ENCODE measurements at regions not wholly inside any gene's neighbourhood (a gene's known extent, or its start where the extent isn't known, plus 50 kb on each side); places are given as distances from the start of the nearest gene placed in this dataset.
"Not testable (repeated sequence)": the region's sequence is repeated elsewhere in the genome, so short reads cannot be mapped to it uniquely, and the experiment has no call there.

- no peak for DNase-seq (ENCODE audit: low spot score)
- in situ Hi-C loops (cut with HindIII; ENCODE audit: low sequenced_read_pairs): no loop called here
Observed at GRCh38 chr10:117601716-117602115, 59.2 kb downstream of the EMX2 start.

- in situ Hi-C loops (cut with HindIII; ENCODE audit: low sequenced_read_pairs): no loop called here
- DNase-seq (ENCODE audit: low spot score): no peak
Observed at GRCh38 chr10:117603081-117603480, 60.5 kb downstream of the EMX2 start.

DNA sequence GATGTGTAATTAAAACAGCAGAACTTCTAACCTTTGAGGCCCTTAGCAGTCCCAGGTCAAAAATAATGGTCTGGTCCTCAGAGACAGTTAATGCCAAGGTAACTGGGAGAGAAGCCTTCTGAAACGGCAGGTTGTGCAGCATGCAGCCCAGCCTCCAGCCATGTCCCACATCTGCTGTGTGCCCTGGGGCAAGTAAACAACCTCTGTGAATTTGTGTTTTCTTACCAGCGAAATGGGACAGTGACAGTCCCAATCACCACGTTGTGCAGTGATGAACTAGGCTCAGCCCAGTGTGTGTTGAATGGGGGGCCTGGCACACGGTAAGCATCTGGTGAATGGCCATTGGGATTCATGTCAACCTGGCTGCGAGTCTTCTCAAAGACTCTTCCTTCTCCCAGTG, 61.2 kb downstream of the EMX2 start:
- in situ Hi-C loops (cut with HindIII; ENCODE audit: low sequenced_read_pairs): no loop called here
- no peak for DNase-seq (ENCODE audit: low spot score)

DNA sequence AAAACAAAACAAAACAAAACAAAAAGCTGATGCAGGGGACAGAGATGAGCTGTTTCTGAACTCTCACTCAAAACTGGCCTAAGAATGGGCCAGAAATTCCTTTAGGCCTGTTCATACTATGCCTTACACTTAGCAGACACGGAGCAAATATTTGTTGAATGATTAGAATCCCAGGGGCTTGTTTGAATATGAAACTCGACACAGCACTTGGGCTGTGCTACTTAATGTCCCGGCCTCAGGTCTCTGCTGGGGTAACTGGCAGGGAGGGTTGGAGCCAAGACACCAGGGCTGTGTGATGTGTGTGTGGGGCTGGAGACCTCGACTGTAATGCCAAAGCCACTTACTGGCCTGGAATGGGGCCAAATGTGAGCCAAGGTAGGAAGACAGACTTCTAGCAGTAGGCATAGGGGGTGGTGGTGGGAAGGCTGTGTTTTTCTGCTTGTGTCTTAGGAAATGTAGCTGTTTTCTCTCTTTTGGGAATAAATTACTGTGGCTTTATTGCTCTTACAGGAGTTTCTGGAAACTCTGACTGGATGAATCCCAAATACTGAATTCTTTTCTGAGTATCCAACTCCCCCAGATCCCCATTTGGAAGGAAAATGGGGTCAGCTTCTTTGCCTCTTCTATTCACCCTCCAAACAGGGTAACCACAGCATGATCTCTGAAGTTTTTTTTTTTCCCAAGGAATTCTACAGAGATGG, 66.7 kb downstream of the EMX2 start:
- no peak for DNase-seq (ENCODE audit: low spot score)
- in situ Hi-C loops (cut with HindIII; ENCODE audit: low sequenced_read_pairs): no loop called here

DNA sequence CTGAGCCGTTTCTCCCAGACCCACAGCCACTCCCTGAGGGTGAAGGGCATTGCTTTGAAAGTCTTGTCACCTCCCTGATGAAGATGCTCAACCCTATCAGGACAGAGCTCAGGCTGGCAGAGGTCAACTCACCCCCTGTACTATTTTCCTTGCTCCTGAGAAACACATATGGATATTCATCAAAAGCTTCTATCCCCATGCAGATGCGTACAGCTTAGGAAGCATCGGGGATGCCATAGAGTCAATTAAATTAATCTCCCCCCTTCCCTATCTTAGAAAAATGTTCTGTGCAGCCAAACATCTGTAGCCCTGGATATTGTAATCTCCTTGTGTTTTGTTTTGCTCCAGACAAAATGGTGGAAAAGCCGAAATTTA, 67.2 kb downstream of the EMX2 start:
- DNase-seq (ENCODE audit: low spot score): no peak
- in situ Hi-C loops (cut with HindIII; ENCODE audit: low sequenced_read_pairs): no loop called here

- in situ Hi-C loops (cut with HindIII; ENCODE audit: low sequenced_read_pairs): no loop called here
- DNase-seq (ENCODE audit: low spot score): no peak
Observed at GRCh38 chr10:117610321-117610720, 67.8 kb downstream of the EMX2 start.

DNA sequence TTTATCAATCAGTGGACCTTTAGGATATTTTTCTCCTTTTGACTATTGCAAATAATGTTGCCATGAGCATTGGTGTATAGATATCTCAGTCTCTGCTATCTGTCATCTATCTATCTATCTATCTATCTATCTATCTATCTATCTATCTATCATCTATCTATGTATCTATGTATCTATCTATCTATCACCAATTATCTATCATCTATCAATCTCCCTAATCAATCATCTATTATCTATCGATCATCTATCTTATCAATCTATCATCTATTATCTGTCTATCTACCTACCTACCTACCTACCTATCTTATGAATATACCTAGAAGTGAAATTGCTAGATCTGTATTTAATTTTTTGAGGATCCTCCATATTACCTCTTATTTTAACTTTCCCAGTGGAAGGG, 69.6 kb downstream of the EMX2 start:
- in situ Hi-C loops (cut with HindIII; ENCODE audit: low sequenced_read_pairs): no loop called here
- no peak for DNase-seq (ENCODE audit: low spot score)

- no peak for DNase-seq (ENCODE audit: low spot score)
- in situ Hi-C loops (cut with HindIII; ENCODE audit: low sequenced_read_pairs): no loop called here
Observed at GRCh38 chr10:117615649-117616048, 73.1 kb downstream of the EMX2 start.

DNA sequence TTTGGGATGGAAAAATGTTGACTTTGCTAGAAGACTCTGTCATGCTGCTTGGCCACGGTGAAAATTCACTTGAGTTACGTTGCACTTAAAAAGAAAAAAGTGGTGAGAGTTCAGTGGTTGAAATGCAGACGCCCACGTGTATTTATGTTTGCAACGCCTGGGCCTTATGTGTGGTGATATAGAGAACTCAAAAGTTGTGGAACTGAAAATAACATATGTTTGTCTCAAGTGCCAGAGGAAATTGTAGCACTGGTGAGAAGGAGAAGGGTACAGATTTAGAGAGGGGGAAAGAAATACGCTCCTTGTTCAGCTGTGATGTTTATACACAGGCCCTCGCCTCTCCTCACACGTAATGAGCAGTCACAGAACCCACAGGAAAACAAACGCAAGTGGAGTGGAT, 73.6 kb downstream of the EMX2 start:
- in situ Hi-C loops (cut with HindIII; ENCODE audit: low sequenced_read_pairs): no loop called here
- DNase-seq (ENCODE audit: low spot score): no peak

- no peak for DNase-seq (ENCODE audit: low spot score)
- in situ Hi-C loops (cut with HindIII; ENCODE audit: low sequenced_read_pairs): no loop called here
Observed at GRCh38 chr10:117617086-117617485, 74.5 kb downstream of the EMX2 start.

- in situ Hi-C loops (cut with HindIII; ENCODE audit: low sequenced_read_pairs): no loop called here
- DNase-seq (ENCODE audit: low spot score): no peak
Observed at GRCh38 chr10:117617659-117618058, 75.1 kb downstream of the EMX2 start.

GRCh38 chr10:117619223-117619622, 76.7 kb downstream of the EMX2 start:
- no peak for DNase-seq (ENCODE audit: low spot score)
- in situ Hi-C loops (cut with HindIII; ENCODE audit: low sequenced_read_pairs): no loop called here

DNA sequence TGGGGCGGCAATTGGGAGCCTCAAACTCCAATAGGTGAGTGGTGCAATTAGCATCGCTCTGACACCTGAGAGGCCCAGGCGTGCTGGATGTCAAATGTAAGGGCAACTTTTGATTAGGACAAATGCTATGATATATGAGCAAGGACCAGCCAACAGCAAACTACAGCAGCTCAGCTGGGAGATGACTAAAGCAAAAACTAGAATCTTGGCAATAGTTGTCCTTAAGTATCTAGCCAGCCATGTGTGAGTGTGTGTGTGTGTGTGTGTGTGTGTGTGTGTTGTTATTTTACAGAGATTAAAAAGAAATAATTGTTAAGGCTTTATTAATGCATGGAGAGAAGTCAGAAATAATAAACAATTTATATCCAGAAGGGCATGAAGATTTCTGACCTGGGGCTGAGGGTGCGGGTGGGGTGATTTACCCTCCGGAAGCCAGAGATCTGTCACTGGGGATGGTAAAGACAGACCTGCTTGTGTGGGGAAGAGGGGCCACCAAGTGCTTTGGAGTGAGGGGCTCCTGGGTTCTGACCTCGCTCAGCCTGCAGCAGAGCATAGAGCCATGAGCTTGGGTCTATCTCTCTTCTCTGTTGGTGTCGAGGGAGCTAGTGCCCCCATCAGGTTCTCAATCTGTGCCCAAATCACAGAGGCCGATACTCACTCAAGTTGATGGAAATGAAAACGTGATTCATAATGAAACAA, 77.3 kb downstream of the EMX2 start:
- in situ Hi-C loops (cut with HindIII; ENCODE audit: low sequenced_read_pairs): no loop called here
- DNase-seq (ENCODE audit: low spot score): no peak

DNA sequence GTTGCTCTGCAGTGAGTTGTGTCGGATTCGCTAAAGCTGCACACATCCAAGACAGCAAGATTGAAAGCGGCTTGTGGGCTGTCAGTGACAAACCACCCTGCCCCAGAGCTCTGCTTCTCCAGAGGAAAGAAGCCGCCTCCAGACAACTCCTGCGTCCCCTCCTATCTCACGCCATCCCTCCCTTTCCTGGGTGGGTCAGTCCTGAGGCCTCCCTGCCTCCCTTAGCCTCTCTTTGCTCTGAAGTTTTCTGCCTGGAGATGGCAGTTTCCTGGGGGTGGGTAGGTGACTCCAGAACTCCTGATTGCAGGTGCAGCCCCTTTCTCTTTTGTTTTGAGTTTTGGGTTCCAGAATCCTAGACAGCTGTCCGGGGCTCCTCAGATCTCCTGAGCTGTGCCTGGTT, 78.7 kb downstream of the EMX2 start:
- in situ Hi-C loops (cut with HindIII; ENCODE audit: low sequenced_read_pairs): no loop called here
- no peak for DNase-seq (ENCODE audit: low spot score)

DNA sequence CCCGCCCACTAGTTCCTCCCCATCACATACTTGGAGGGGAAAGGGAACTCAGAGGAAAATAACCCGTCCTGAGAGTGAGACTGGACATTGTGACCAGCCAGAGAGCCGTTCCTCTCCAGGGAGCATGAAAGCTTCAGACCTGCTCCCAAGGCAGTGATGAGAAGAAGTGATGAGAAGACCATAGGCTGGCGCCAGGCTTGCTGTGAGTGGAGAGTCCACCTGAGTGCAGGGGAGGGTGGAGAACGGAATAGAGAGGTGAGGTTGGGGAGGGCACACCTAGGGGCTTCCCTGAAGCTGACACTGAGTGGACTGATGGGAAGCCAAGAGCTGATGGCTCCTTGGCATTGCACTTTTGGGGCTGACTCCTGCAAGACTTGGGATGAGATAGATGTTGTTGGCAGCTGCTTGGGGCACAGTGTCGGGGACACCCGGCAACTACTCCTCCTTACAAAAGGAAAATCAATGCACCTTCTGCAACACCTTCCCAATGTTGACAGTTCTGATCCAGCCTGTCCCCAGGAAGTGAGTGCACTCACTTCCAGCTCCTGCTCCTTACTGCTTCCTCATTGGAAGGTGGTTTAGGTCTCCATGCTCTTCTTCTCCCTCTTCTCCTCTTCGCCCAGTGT, 79.4 kb downstream of the EMX2 start:
- in situ Hi-C loops (cut with HindIII; ENCODE audit: low sequenced_read_pairs): no loop called here
- DNase-seq (ENCODE audit: low spot score): no peak

DNA sequence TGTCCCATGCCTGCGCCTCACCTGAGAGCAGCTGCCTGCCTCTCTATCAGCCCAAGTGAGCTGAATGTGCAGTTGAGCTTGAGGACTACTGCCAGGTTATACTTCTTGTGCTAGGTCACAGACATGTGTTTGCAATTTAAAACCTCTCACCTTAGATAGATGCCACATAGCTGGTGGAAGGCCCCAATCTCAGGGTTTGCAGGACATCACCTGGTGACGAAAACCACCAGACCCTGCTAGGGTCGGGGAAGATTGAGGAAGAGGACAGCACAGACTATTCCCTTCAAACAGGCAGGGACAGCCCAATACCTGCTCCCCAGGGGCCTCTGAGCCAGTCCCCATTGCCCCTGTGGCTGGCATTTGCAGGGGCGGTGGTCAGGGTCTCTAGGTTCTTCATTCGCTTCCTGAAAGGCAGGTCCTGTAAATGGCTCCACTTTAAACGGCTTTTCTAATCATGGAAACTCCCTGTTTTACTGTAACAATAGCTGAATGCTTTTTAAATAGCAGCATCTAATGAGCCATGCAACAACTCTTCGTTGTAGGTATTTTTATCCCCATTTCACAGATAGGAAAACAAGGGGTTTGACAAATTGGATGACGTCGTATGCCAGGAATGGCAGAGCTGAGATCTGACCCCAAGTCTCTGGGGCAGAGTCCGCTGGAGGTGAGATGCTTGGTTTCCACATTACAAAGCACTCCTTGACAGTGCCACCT, 80.1 kb downstream of the EMX2 start:
- in situ Hi-C loops (cut with HindIII; ENCODE audit: low sequenced_read_pairs): no loop called here
- DNase-seq (ENCODE audit: low spot score): no peak

- in situ Hi-C loops (cut with HindIII; ENCODE audit: low sequenced_read_pairs): no loop called here
- DNase-seq (ENCODE audit: low spot score): no peak
Observed at GRCh38 chr10:117626228-117626627, 83.7 kb downstream of the EMX2 start.

- in situ Hi-C loops (cut with HindIII; ENCODE audit: low sequenced_read_pairs): no loop called here
- no peak for DNase-seq (ENCODE audit: low spot score)
Observed at GRCh38 chr10:117627561-117627960, 85.0 kb downstream of the EMX2 start.

- DNase-seq (ENCODE audit: low spot score); in situ Hi-C loops (cut with HindIII; ENCODE audit: low sequenced_read_pairs): not testable (repeated sequence)
Observed at GRCh38 chr10:117629717-117630116, 87.2 kb downstream of the EMX2 start.

All from G401 (cell line).